Astrocyte of the spinal cord (primary cell): ENCODE measurements at regions not wholly inside any gene's neighbourhood (a gene's known extent, or its start where the extent isn't known, plus 50 kb on each side); places are given as distances from the start of the nearest gene placed in this dataset.
"Not testable (repeated sequence)": the region's sequence is repeated elsewhere in the genome, so short reads cannot be mapped to it uniquely, and the experiment has no call there.

ENCODE experiments used
- DNase-seq: peaks from one replicate; pipeline ENCODE4 v3.0.0; 2011; ENCODE audit warnings: low read depth, low spot score
- H3K4me3 ChIP-seq: 2 replicates; pipeline ENCODE4 v1.5.1; 2011; ENCODE audit warnings: low read depth, mild to moderate bottlenecking, low read length, moderate library complexity
- in situ Hi-C: cut with HindIII; loops from 2 replicates; pipeline ENCODE4 v1.10.0; 2017; ENCODE audit warnings: low sequenced_read_pairs
- TF ChIP-seq, protein P1 (sequence below): IDR thresholded peaks from 2 replicates; pipeline ENCODE4 v1.5.1; 2012; ENCODE audit warnings: low read depth, mild to moderate bottlenecking, low read length, inconsistent platforms

DNA sequence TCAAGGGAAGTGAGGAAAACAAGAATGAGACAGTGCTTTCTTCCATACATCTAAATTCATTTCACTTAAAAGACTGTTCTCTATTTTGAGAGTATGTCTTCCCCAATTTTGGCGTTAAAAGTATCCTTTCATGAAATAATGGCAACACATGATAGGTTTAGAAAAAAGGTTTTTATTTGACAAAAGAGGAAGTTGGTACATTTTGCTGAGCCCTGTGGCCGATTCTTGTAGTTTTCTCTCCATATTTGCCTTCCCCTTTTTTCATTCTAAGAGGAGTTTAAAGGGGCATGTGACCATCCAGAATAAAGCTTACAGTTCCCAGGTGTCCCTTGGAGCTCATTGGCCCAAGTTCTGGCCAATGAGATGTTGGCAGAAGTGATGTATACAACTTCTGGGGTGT, 140.4 kb upstream of the KCNE2 start:
- no peak for DNase-seq
- H3K4me3 ChIP-seq = no peak overlapping the region
- TF ChIP-seq, protein P1, sequence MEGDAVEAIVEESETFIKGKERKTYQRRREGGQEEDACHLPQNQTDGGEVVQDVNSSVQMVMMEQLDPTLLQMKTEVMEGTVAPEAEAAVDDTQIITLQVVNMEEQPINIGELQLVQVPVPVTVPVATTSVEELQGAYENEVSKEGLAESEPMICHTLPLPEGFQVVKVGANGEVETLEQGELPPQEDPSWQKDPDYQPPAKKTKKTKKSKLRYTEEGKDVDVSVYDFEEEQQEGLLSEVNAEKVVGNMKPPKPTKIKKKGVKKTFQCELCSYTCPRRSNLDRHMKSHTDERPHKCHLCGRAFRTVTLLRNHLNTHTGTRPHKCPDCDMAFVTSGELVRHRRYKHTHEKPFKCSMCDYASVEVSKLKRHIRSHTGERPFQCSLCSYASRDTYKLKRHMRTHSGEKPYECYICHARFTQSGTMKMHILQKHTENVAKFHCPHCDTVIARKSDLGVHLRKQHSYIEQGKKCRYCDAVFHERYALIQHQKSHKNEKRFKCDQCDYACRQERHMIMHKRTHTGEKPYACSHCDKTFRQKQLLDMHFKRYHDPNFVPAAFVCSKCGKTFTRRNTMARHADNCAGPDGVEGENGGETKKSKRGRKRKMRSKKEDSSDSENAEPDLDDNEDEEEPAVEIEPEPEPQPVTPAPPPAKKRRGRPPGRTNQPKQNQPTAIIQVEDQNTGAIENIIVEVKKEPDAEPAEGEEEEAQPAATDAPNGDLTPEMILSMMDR = no peak
- in situ Hi-C loops = no loop called here

DNA sequence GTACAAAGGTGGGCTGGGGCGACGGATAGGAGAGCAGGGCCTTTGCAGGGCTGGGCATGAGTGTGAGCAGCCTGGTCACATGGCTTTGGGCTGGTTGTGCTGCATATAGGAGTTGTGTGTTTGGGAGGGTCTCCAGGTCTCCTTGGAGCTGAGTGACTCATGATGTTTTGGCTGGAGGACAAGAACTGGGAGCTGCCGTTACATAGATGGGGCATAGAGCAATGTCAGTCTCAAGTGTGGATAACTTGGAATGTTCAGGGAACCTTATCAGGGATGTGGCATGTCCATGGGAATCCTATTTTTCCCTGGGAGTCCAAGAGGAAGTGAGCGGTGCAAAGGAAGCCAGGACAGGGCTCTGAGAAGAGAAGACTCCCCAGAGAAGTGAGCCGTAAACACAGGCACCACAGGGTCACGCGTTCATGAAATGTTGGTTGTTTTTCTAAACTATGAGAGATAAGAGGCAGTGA, 136.4 kb upstream of the KCNE2 start:
- in situ Hi-C loops = no loop called here
- TF ChIP-seq, protein P1 = no peak
- H3K4me3 ChIP-seq = no peak overlapping the region
- DNase-seq = peak; percentile 67

DNA sequence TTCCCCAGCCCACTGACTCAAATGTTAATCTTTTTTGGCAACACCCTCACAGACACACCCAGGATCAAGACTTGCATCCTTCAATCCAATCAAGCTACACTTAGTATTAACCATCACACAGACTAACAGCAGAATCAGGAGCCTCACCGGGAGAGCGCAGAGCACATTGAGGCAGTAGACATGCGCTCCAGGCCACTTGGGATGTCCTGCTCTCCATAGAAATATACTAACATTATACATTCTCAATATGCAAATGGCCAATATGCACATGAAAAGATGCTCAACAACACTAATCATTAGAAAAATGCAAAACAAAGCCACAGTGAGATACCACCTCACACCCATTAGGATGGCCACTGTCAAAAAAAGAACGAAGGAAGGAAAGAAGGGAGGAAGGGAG, 135.0 kb upstream of the KCNE2 start:
- TF ChIP-seq, protein P1 = no peak
- in situ Hi-C loops = no loop called here
- H3K4me3 ChIP-seq = no peak overlapping the region
- no peak for DNase-seq

- in situ Hi-C loops = no loop called here
- no peak for DNase-seq
- TF ChIP-seq, protein P1 = no peak
- H3K4me3 ChIP-seq = no peak overlapping the region
Observed at GRCh38 chr21:34229353-34229752, 134.5 kb upstream of the KCNE2 start.

GRCh38 chr21:34233741-34234140, 130.1 kb upstream of the KCNE2 start:
- in situ Hi-C loops, DNase-seq, H3K4me3 ChIP-seq: not testable (repeated sequence)

DNA sequence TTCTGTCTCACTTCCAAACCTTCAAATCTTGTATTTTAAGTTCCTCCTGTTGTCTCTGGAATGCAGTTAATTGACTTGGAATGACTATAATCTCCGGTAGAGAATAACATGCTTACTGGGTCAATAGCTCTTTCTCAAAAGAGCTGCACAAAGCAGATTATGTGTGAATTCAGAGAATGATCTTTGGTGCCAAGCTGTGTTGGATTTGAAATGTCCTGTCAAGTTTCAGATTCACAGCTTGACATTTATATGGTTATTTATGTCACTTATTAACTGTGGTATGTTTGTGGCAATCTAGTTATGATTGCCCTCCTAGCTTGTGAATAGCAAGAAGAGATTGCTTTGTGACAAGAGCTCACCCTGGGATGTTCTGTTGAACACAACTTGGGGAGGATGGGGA, 128.3 kb upstream of the KCNE2 start:
- in situ Hi-C loops = no loop called here
- TF ChIP-seq, protein P1 = no peak

DNA sequence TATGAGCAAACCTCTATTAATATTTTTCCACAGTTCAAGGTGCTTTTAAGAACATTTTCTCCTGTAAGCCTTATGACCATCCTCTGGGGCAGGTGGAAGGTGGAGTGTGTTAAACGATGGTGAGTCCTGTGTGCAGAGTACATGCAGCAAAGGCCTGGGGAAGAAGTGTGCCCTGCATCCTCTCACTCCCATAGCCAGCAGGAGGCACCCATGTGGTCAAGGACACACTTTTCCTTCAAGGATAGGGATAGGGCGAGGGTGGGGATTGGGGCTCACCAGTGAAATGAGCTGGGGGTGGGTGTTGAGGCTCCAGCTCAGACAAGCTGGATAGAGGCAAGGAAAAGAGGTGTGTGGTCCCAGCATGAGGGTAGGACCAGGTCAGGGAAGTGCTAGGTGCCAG, 120.8 kb upstream of the KCNE2 start:
- TF ChIP-seq, protein P1 = no peak
- no peak overlapping the region for H3K4me3 ChIP-seq
- in situ Hi-C loops = no loop called here
- DNase-seq = no peak

More for the DNA sequence above, 128.3 kb upstream of the KCNE2 start:
- H3K4me3 ChIP-seq = no peak overlapping the region
- no peak for DNase-seq
